GM18508 (cell line): ENCODE measurements at regions not wholly inside any gene's neighbourhood (a gene's known extent, or its start where the extent isn't known, plus 50 kb on each side); places are given as distances from the start of the nearest gene placed in this dataset.
"Not testable (repeated sequence)": the region's sequence is repeated elsewhere in the genome, so short reads cannot be mapped to it uniquely, and the experiment has no call there.

ENCODE experiments used
- ATAC-seq: cut with Tn5 transposase; IDR thresholded peaks from one replicate; pipeline ENCODE4 v1.9.1; 2021; ENCODE audit warnings: moderate number of reproducible peaks; ENCODE audit not compliant: insufficient read depth, unreplicated experiment

- no peak for ATAC-seq
Measured at GRCh38 chr2:144984038-144984437, 464.1 kb upstream of the ZEB2 start.

- ATAC-seq: no peak
Measured at GRCh38 chr2:144983107-144983506, 463.2 kb upstream of the ZEB2 start.

DNA sequence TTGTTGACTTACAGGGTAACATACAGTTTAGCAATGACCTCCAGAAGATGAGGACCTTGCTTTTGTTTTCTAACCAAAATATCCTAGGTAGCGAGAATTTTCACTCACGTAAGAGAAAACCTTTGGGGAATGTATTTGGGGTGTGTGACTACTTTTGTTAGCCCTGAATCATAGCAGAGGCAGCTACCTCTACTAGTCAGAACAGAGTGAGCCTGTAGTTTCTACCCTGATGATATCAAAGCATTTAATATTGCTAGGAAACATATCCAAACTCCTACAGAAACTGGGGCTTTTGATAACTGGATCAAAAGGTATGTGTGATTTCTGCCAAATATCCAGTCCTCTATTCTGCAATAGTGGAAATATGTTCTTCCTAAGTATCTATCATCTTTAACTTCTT lies 462.6 kb upstream of the ZEB2 start:
- ATAC-seq: no peak

- ATAC-seq: no peak
Measured at GRCh38 chr2:144975881-144976280, 456.0 kb upstream of the ZEB2 start.

DNA sequence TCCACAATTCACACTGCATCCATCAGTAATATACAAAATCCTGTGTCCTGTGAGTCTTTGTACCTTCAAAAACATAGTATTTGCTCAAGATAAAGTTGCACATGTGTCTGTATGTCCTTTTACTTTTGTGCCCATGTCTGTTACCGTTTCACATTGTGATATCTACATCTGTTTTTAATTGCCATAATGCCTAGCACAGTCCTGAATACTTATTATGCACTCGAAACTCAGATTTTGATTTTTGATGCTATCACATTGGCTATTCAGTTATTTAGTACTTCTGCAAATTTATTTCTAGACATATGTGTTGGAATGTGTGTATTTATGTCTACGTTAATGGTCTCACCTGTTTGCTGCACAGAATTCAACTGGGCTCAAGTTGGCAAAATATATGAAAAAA lies 452.8 kb upstream of the ZEB2 start:
- no peak for ATAC-seq

DNA sequence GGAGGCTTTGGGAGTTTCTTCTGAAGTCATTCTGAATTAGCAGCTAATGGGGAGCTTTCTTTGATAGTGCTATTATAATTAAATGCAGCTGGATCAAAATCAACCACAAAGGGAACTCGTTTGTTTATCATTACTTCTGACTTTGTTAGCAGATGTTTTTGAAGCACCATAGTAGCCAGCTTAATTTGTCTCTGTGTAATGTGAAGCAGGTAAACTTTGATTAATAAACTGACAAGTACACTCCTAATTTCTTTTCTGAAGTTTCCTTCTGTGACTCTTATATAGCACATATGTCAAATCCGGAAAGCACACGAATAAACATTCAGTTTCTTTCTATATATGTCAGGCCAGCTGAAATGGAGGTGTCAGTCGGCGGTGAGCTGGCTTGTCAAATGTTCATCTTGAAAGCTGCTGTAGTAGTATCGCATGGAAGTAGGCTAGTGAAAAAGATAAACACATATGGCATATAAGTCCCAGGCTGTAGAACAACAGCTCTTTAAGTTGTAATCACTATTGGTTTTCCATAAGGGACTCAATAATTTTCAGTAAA lies 451.9 kb upstream of the ZEB2 start:
- ATAC-seq: no peak

DNA sequence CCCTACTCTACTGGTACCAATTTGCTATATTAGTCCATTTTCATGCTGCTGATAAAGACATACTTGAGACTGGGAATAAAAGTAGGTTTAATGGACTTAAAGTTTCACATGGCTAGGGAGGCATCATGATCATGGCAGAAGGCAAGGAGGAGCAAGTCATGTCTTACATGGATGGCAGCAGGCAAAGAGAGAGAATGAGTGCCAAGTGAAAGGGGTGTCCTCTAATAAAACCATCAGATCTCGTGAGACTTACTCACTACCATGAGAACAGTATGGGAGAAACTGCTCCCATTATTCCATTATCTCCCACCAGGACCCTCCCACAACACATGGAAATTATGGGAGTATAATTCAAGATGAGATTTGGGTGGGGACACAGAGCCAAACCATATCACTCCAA lies 450.5 kb upstream of the ZEB2 start:
- ATAC-seq: not testable (repeated sequence)

- ATAC-seq: not testable (repeated sequence)
Measured at GRCh38 chr2:144969564-144969963, 449.6 kb upstream of the ZEB2 start.

DNA sequence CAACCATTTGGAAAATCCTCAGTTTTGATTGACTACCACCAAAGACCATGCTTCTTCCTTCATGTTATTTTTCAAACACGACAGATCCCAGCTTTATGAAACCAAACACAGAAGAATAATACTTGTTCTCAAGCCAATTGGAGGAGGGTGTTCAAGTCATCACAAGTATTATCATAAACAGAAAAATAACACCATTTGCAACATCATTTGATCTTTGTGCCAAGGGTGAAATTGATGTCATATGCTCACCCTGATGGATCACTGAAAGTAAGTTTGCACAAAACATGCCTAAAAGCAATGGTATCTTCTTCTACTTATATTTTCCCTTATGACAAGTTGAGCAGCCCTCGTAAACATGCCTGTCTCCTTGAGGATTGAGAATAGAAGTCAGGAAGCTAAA lies 448.0 kb upstream of the ZEB2 start:
- ATAC-seq: no peak

- ATAC-seq: no peak
Measured at GRCh38 chr2:144965172-144965571, 445.3 kb upstream of the ZEB2 start.

- ATAC-seq: no peak
Measured at GRCh38 chr2:144963031-144963430, 443.1 kb upstream of the ZEB2 start.

DNA sequence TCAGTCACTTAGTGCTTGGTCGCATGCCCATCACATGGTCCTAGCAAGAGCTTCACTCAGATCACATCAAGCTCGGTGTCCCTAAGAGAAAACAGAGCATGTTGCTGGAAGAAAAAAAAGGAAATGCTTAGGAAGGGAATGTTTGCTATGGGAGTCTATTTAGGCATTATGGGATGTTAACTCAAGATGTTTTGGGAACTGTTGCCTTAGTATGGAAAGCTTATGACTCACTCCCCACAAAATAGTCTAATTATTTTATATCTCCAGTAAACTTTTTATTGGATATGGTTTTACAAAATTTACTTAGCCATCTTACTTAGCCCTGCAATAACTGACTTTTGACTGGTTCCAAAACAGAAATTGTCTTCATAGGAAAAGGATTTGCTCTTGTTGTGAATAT lies 439.5 kb upstream of the ZEB2 start:
- no peak for ATAC-seq

- ATAC-seq: no peak
Measured at GRCh38 chr2:144950899-144951560, 431.1 kb upstream of the ZEB2 start.

GRCh38 chr2:144948205-144948855 lies 428.4 kb upstream of the ZEB2 start:
- ATAC-seq: no peak

GRCh38 chr2:144947709-144948037 lies 427.8 kb upstream of the ZEB2 start:
- no peak for ATAC-seq

- ATAC-seq: no peak
Measured at GRCh38 chr2:144946263-144946662, 426.3 kb upstream of the ZEB2 start.

- no peak for ATAC-seq
Measured at GRCh38 chr2:144944546-144945220, 424.8 kb upstream of the ZEB2 start.

GRCh38 chr2:144943986-144944385 lies 424.1 kb upstream of the ZEB2 start:
- no peak for ATAC-seq

- no peak for ATAC-seq
Measured at GRCh38 chr2:144943293-144943941, 423.5 kb upstream of the ZEB2 start.

- no peak for ATAC-seq
Measured at GRCh38 chr2:144942516-144943256, 422.8 kb upstream of the ZEB2 start.
